ENCODE measurements at regions not wholly inside any gene's neighbourhood (a gene's known extent, or its start where the extent isn't known, plus 50 kb on each side); places are given as distances from the start of the nearest gene placed in this dataset.

GRCh38 chr2:240255811-240256703 is 115.6 kb upstream of the OTOS start:
- no peaks in the 10 kb centered on the region for H3K9me3 ChIP-seq (replicated peaks; ENCODE audit: control insufficient read depth, insufficient read depth, low read length)
- no peak overlapping the region for H3K4me2 ChIP-seq (ENCODE audit: control insufficient read depth, insufficient read depth)
- no peak overlapping the region for H3K27ac ChIP-seq (ENCODE audit: control insufficient read depth, insufficient read depth)
- no peaks in the 10 kb centered on the region for H3K36me3 ChIP-seq (ENCODE audit: control insufficient read depth in 2 of 2, insufficient read depth in 2 of 2, low read length in 1 of 2)
- H3K79me2 ChIP-seq (ENCODE audit: control insufficient read depth, insufficient read depth, low read length), result no peaks in the 10 kb centered on the region
- no peaks in the 10 kb centered on the region for H3K4me1 ChIP-seq (ENCODE audit: control insufficient read depth, insufficient read depth, low read length)
- H3K9ac ChIP-seq (ENCODE audit: control insufficient read depth, insufficient read depth, low read length), result no peak overlapping the region
- H3K27me3 ChIP-seq (replicated peaks in 1 of 2; ENCODE audit: control insufficient read depth in 2 of 2, insufficient read depth in 2 of 2, low read length in 1 of 2), result no peaks in the 10 kb centered on the region
- no peak for TF ChIP-seq TCF12 (IDR thresholded peaks at IDR 0.05; ENCODE audit: low read depth, low read length)
- ChIA-PET RAD21 (ENCODE audit: unreplicated experiment) (no interaction called here), POLR2A (no interaction called here), SMC1A (ENCODE audit: uncharacterized antibody, unreplicated experiment) (no interaction called here), CTCF (interaction anchor here (0.6 kb wide), 1 partner anchor 1044 kb away, joined by 3 read pairs; no protein-coding TSS in a partner anchor)
- H3K4me3 ChIP-seq, result no peak overlapping the region
- in situ Hi-C loops (cut with MboI), result no loop called here
- no peak for DNase-seq (ENCODE audit: low read depth, low spot score)
- BruUV-seq (replicated peaks), result no TSS peak
- intact Hi-C loops (cut with micrococcal nuclease; ENCODE audit: unreplicated experiment), result no loop called here
- H2AFZ ChIP-seq (ENCODE audit: control insufficient read depth, low read depth, low read length), result no peak overlapping the region
- H4K20me1 ChIP-seq (ENCODE audit: control insufficient read depth, insufficient read depth), result no peaks in the 10 kb centered on the region
- no peak for FAIRE-seq
- no peak for ATAC-seq
- 22% methylated on average over 20 of the region's 20 CpGs for WGBS (ENCODE audit: insufficient coverage, insufficient replicate concordance, low lambda C conversion rate, missing lambda C conversion rate)

GRCh38 chr2:240256704-240257637 is 116.5 kb upstream of the OTOS start:
- FAIRE-seq (no peak), DNase-seq (ENCODE audit: low read depth, low spot score) (no peak), ATAC-seq (no peak)
- no peaks in the 10 kb centered on the region for H3K27me3 ChIP-seq (replicated peaks in 1 of 2; ENCODE audit: control insufficient read depth in 2 of 2, insufficient read depth in 2 of 2, low read length in 1 of 2)
- no peaks in the 10 kb centered on the region for H3K9me3 ChIP-seq (replicated peaks; ENCODE audit: control insufficient read depth, insufficient read depth, low read length)
- H3K4me2 ChIP-seq (ENCODE audit: control insufficient read depth, insufficient read depth), result no peak overlapping the region
- H3K4me1 ChIP-seq (ENCODE audit: control insufficient read depth, insufficient read depth, low read length), result no peaks in the 10 kb centered on the region
- in situ Hi-C loops (cut with MboI), result no loop called here
- WGBS (ENCODE audit: insufficient coverage, insufficient replicate concordance, low lambda C conversion rate, missing lambda C conversion rate), result 45% methylated on average over 24 of the region's 26 CpGs
- ChIA-PET SMC1A (ENCODE audit: uncharacterized antibody, unreplicated experiment) (no interaction called here), POLR2A (no interaction called here), RAD21 (ENCODE audit: unreplicated experiment) (no interaction called here), CTCF (no interaction called here)
- no peaks in the 10 kb centered on the region for H3K79me2 ChIP-seq (ENCODE audit: control insufficient read depth, insufficient read depth, low read length)
- H3K9ac ChIP-seq (ENCODE audit: control insufficient read depth, insufficient read depth, low read length), result no peak overlapping the region
- no peak overlapping the region for H3K27ac ChIP-seq (ENCODE audit: control insufficient read depth, insufficient read depth)
- no TSS peak for BruUV-seq (replicated peaks)
- intact Hi-C loops (cut with micrococcal nuclease; ENCODE audit: unreplicated experiment), result no loop called here
- H3K4me3 ChIP-seq, result no peak overlapping the region
- no peak overlapping the region for H2AFZ ChIP-seq (ENCODE audit: control insufficient read depth, low read depth, low read length)
- no peaks in the 10 kb centered on the region for H3K36me3 ChIP-seq (ENCODE audit: control insufficient read depth in 2 of 2, insufficient read depth in 2 of 2, low read length in 1 of 2)
- no peaks in the 10 kb centered on the region for H4K20me1 ChIP-seq (ENCODE audit: control insufficient read depth, insufficient read depth)
- TF ChIP-seq TCF7 (IDR thresholded peaks at IDR 0.05; ENCODE audit: borderline replicate concordance) (no peak), KLF5 (IDR thresholded peaks at IDR 0.05; ENCODE audit: partially characterized antibody) (no peak), RB1 (IDR thresholded peaks at IDR 0.05; ENCODE audit: borderline replicate concordance) (no peak), ELK1 (IDR thresholded peaks at IDR 0.05; ENCODE audit: low read depth, low read length) (no peak), TCF3 (IDR thresholded peaks at IDR 0.05; ENCODE audit: borderline replicate concordance, insufficient read depth, low read depth, low read length) (no peak), FOS (IDR thresholded peaks at IDR 0.05; ENCODE audit: borderline replicate concordance, extremely low read depth, insufficient read length) (no peak), STAT3 (IDR thresholded peaks at IDR 0.05; ENCODE audit: low read depth, low read length) (no peak), RAD51 (IDR thresholded peaks at IDR 0.05) (no peak), RELB (IDR thresholded peaks at IDR 0.05; ENCODE audit: low read depth) (no peak), BCL11A (IDR thresholded peaks at IDR 0.05; ENCODE audit: low read depth, low read length) (no peak), NR2C1 (IDR thresholded peaks at IDR 0.05) (no peak)

Measured in GM12878 (cell line).